ENCODE measurements at regions not wholly inside any gene's neighbourhood (a gene's known extent, or its start where the extent isn't known, plus 50 kb on each side); places are given as distances from the start of the nearest gene placed in this dataset.

DNA sequence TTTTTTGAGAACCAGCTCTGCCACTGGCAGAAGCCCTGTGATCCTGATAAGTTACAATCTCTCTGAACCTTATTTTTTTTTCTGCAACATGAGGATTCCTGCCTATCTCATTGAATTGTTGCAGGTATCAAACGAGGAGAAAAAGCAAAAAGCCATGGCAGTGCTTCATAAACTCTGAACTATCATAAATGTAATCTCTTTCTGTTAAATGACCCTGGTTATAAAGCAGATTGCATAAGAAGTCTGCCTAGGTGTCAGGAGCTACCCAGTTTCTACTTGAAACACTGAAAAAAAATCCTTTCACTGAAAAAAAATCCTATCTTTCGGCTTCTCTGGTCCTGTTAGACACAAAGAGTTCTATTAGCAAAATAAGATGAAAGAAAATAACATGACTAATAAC is 172.7 kb downstream of the FAM43A start:
- 23% methylated on average over 2 of the region's 2 CpGs for WGBS (ENCODE audit: low lambda C conversion rate)
- intact Hi-C loops (cut with micrococcal nuclease; ENCODE audit: unreplicated experiment), result no loop called here
- CTCF ChIA-PET (ENCODE audit: low intra/inter-chr PET ratio, low total read pairs), result no interaction called here

More for the DNA sequence above, 172.7 kb downstream of the FAM43A start:
- no peak overlapping the region for H2AFZ ChIP-seq (ENCODE audit: low read length)
- BruUV-seq (replicated peaks), result no TSS peak
- no peak overlapping the region for H3K4me2 ChIP-seq (ENCODE audit: low read depth, low read length)
- FAIRE-seq (no peak), DNase-seq (ENCODE audit: low spot score) (no peak), ATAC-seq (no peak)
- no peaks in the 10 kb centered on the region for H3K9me3 ChIP-seq (ENCODE audit: low read length)
- no peak overlapping the region for H3K9ac ChIP-seq (ENCODE audit: insufficient read depth, low read depth, low read length)
- H3K27ac ChIP-seq (ENCODE audit: extremely low read length, insufficient read depth, low read length), result no peak overlapping the region
- no peaks in the 10 kb centered on the region for H3K36me3 ChIP-seq (replicated peaks in 1 of 2; ENCODE audit: control insufficient read depth in 1 of 2, insufficient read depth in 2 of 2, low read length in 2 of 2)
- H3K4me1 ChIP-seq (ENCODE audit: insufficient read depth, low read length), result peaks cover 15% of the 10 kb centered on the region
- no peak for TF ChIP-seq TBX3 (IDR thresholded peaks at IDR 0.05; ENCODE audit: borderline replicate concordance)
- no peak for TF ChIP-seq ZNF136 (CRISPR knock-in tag; IDR thresholded peaks at IDR 0.05; ENCODE audit: low read depth)
- TF ChIP-seq ZNF772 (CRISPR knock-in tag; IDR thresholded peaks at IDR 0.05), result no peak
- no peak for TF ChIP-seq NAIF1 (CRISPR knock-in tag; IDR thresholded peaks at IDR 0.05; ENCODE audit: borderline replicate concordance)
- TF ChIP-seq, protein P1, sequence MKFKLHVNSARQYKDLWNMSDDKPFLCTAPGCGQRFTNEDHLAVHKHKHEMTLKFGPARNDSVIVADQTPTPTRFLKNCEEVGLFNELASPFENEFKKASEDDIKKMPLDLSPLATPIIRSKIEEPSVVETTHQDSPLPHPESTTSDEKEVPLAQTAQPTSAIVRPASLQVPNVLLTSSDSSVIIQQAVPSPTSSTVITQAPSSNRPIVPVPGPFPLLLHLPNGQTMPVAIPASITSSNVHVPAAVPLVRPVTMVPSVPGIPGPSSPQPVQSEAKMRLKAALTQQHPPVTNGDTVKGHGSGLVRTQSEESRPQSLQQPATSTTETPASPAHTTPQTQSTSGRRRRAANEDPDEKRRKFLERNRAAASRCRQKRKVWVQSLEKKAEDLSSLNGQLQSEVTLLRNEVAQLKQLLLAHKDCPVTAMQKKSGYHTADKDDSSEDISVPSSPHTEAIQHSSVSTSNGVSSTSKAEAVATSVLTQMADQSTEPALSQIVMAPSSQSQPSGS (CRISPR knock-in tag; IDR thresholded peaks at IDR 0.05), result no peak
- TF ChIP-seq ZNF225 (CRISPR knock-in tag; IDR thresholded peaks at IDR 0.05), result no peak
- TF ChIP-seq JARID2 (CRISPR knock-in tag; IDR thresholded peaks at IDR 0.05; ENCODE audit: insufficient replicate concordance), result no peak
- TF ChIP-seq KLF13 (CRISPR knock-in tag; IDR thresholded peaks at IDR 0.05), result no peak
- TF ChIP-seq, protein P2, sequence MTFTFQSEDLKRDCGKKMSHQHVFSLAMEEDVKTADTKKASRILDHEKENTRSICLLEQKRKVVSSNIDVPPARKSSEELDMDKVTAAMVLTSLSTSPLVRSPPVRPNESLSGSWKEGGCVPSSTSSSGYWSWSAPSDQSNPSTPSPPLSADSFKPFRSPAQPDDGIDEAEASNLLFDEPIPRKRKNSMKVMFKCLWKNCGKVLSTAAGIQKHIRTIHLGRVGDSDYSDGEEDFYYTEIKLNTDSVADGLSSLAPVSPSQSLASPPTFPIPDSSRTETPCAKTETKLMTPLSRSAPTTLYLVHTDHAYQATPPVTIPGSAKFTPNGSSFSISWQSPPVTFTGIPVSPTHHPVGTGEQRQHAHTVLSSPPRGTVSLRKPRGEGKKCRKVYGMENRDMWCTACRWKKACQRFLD (CRISPR knock-in tag; IDR thresholded peaks at IDR 0.05; ENCODE audit: borderline replicate concordance), result no peak
- TF ChIP-seq GTF2F1 (IDR thresholded peaks at IDR 0.05; ENCODE audit: low read length), result no peak
- no peak for TF ChIP-seq RARA (CRISPR knock-in tag; IDR thresholded peaks at IDR 0.05)
- no peak for TF ChIP-seq ZNF773 (CRISPR knock-in tag; IDR thresholded peaks at IDR 0.05; ENCODE audit: borderline replicate concordance)
- TF ChIP-seq KDM2A (CRISPR knock-in tag; IDR thresholded peaks at IDR 0.05; ENCODE audit: borderline replicate concordance, low read depth), result no peak
- TF ChIP-seq ZNF678 (CRISPR knock-in tag; IDR thresholded peaks at IDR 0.05), result no peak
- no peak for TF ChIP-seq ZBTB1 (CRISPR knock-in tag; IDR thresholded peaks at IDR 0.05; ENCODE audit: borderline replicate concordance)
- no peak for TF ChIP-seq ZSCAN21 (CRISPR knock-in tag; IDR thresholded peaks at IDR 0.05; ENCODE audit: borderline replicate concordance)
- no peak for TF ChIP-seq ZNF468 (CRISPR knock-in tag; IDR thresholded peaks at IDR 0.05)
- TF ChIP-seq ZNF670 (CRISPR knock-in tag; IDR thresholded peaks at IDR 0.05; ENCODE audit: borderline replicate concordance), result no peak
- no peak for TF ChIP-seq IKZF1 (IDR thresholded peaks at IDR 0.05)
- TF ChIP-seq PITX1 (CRISPR knock-in tag; IDR thresholded peaks at IDR 0.05), result no peak
- no peak overlapping the region for H3K4me3 ChIP-seq (replicated peaks in 1 of 3; ENCODE audit: insufficient read depth in 1 of 3, low read depth in 2 of 3, low read length in 3 of 3)
- no peaks in the 10 kb centered on the region for H4K20me1 ChIP-seq (ENCODE audit: insufficient read depth, low read length)
- H3K79me2 ChIP-seq (ENCODE audit: insufficient read depth, low read length), result no peaks in the 10 kb centered on the region
- in situ Hi-C loops (cut with HindIII; ENCODE audit: extremely low pct_ligation_motif_present, low pct_unique_long_range_greater_than_20kb), result no loop called here
- POLR2A ChIA-PET, result no interaction called here
- peaks cover 0 to 15% of the 10 kb centered on the region in 2 experiments; a peak in 3 of 5 replicates for H3K27me3 ChIP-seq (ENCODE audit: control insufficient read depth in 1 of 2, insufficient read depth in 2 of 2, low read length in 2 of 2)
